K562 (cell line): ENCODE measurements at regions not wholly inside any gene's neighbourhood (a gene's known extent, or its start where the extent isn't known, plus 50 kb on each side); places are given as distances from the start of the nearest gene placed in this dataset.

ENCODE experiments used
- ATAC-seq: fragments of 200-7000 bp; cut with Tn5 transposase; 3 replicates; pipeline ENCODE4 v1.9.1; 2020; ENCODE audit warnings: moderate library complexity
- BruUV-seq: library from RNA; stranded (reverse); fragments of 400-500 nt; replicated peaks from 2 replicates; lab custom pipeline; 2021; lab: Mats Ljungman, UMichigan
- CTCF ChIA-PET: fragments of 300-600 bp; formaldehyde crosslinking; extraction: SDS; loops from one replicate; lab custom pipeline; 2021; ENCODE audit warnings: low intra/inter-chr PET ratio; lab: Yijun Ruan, JAX
- POLR2A ChIA-PET: fragments of 300-600, 350-650 bp; sonication (Branson Sonifier 250); formaldehyde crosslinking; extraction: SDS; loops from one replicate; lab custom pipeline; 2021; ENCODE audit warnings: antibody characterized with exemption, inconsistent platforms; lab: Yijun Ruan, JAX
- DNase-seq, 4 experiments: peaks; one replicate each; pipeline versions ENCODE4 v3.0.0 to v3.0.0-alpha.2; 2011 to 2018; ENCODE audit warnings: low spot score in 3 of 4, mixed read lengths in 3 of 4; ENCODE audit errors: extremely low read depth in 1 of 4
- FAIRE-seq: peaks from 2 replicates; lab custom pipeline; 2011; peaks lifted over from hg19 to GRCh38; lab: Jason Lieb, UNC
- H2AFZ ChIP-seq: 2 replicates; pipeline ENCODE4 v1.6.0; 2011; ENCODE audit warnings: low read depth, low read length, control low read depth, inconsistent platforms
- H3K27ac ChIP-seq: fragments of 200-600 bp; 3 replicates; pipeline ENCODE4 v1.8.0; 2011; ENCODE audit warnings: low read depth, mild to moderate bottlenecking, control low read depth, inconsistent platforms, low read length, moderate library complexity, mixed read lengths; ENCODE audit errors: extremely low read depth
- H3K27me3 ChIP-seq, 2 experiments: fragments of 300-600 bp in 1 of 2; 2 replicates in 1 of 2; 3 replicates in 1 of 2; pipeline versions ENCODE4 v1.6.0 to v1.8.0; 2011; ENCODE audit warnings: inconsistent platforms in 2 of 2, low read length in 2 of 2, mild to moderate bottlenecking in 1 of 2, mixed read lengths in 1 of 2, moderate library complexity in 1 of 2; ENCODE audit not compliant: control insufficient read depth in 2 of 2, insufficient read depth in 2 of 2
- H3K36me3 ChIP-seq: fragments of 300-600 bp; 3 replicates; pipeline ENCODE4 v1.8.0; 2011; ENCODE audit warnings: mild to moderate bottlenecking, low read length, inconsistent platforms; ENCODE audit not compliant: control insufficient read depth, insufficient read depth
- H3K4me1 ChIP-seq, 2 experiments: fragments of 200-600 bp in 1 of 2; replicated peaks in 1 of 2; 2 replicates in 1 of 2; 3 replicates in 1 of 2; pipeline versions ENCODE4 v1.5.1 to v1.8.0; 2011; ENCODE audit warnings: inconsistent platforms in 2 of 2, low read length in 2 of 2, mild to moderate bottlenecking in 1 of 2, mixed read lengths in 1 of 2, moderate library complexity in 1 of 2; ENCODE audit not compliant: control insufficient read depth in 2 of 2, insufficient read depth in 2 of 2
- H3K4me2 ChIP-seq: 2 replicates; pipeline ENCODE4 v1.6.1; 2011; ENCODE audit warnings: low read length, control low read depth, inconsistent platforms, mixed read lengths; ENCODE audit not compliant: insufficient read depth
- H3K4me3 ChIP-seq: fragments of 200-600 bp; sonication (generic), shearing (Covaris generic); 2 replicates; pipeline ENCODE4 v1.5.1; 2016; ENCODE audit warnings: control low read depth, inconsistent platforms
- H3K79me2 ChIP-seq: fragments of 200-600 bp; 3 replicates; pipeline ENCODE4 v1.8.0; 2011; ENCODE audit warnings: low read length, inconsistent platforms; ENCODE audit not compliant: control insufficient read depth, insufficient read depth
- H3K9ac ChIP-seq, 2 experiments: 2 replicates each; pipeline versions ENCODE4 v1.6.0 to v1.6.1; 2011; ENCODE audit warnings: low read depth in 2 of 2, low read length in 2 of 2, control low read depth in 1 of 2, inconsistent platforms in 1 of 2, mild to moderate bottlenecking in 1 of 2, mixed read lengths in 1 of 2; ENCODE audit not compliant: insufficient read depth in 1 of 2
- H3K9me1 ChIP-seq: one replicate; pipeline ENCODE4 v1.6.0; 2011; ENCODE audit warnings: inconsistent platforms, mild to moderate bottlenecking, low read length, moderate library complexity; ENCODE audit not compliant: control insufficient read depth, insufficient read depth
- H3K9me3 ChIP-seq: replicated peaks from 2 replicates; pipeline ENCODE4 v1.5.1; 2011; ENCODE audit warnings: low read depth, low read length, inconsistent platforms; ENCODE audit not compliant: control insufficient read depth, insufficient read depth
- H4K20me1 ChIP-seq: replicated peaks from 2 replicates; pipeline ENCODE4 v1.6.1; 2011; ENCODE audit warnings: low read length, inconsistent platforms, mixed read lengths; ENCODE audit not compliant: control insufficient read depth, insufficient read depth
- HOMEZ ChIP-seq: fragments of 250-450 bp; sonication (Bioruptor Pico); IDR thresholded peaks from 2 replicates; pipeline ENCODE4 v1.4.0; 2020; ENCODE audit warnings: mild to moderate bottlenecking, moderate library complexity
- SLC30A9 ChIP-seq: fragments of 250-450 bp; sonication (Bioruptor Pico); IDR thresholded peaks from 2 replicates; pipeline ENCODE4 v1.8.0; 2022; ENCODE audit warnings: mild to moderate bottlenecking, moderate library complexity
- THRA ChIP-seq: fragments of 450-650 bp; IDR thresholded peaks from 2 replicates; pipeline ENCODE4 v1.6.1; 2017; ENCODE audit warnings: mild to moderate bottlenecking, moderate library complexity
- ZNF212 ChIP-seq: fragments of 450-650 bp; formaldehyde crosslinking; IDR thresholded peaks from 2 replicates; pipeline ENCODE4 v1.4.0; 2020; ENCODE audit warnings: mild to moderate bottlenecking
- ZNF324 ChIP-seq: fragments of 250-450 bp; sonication (Bioruptor Pico); IDR thresholded peaks from 2 replicates; pipeline ENCODE4 v1.4.0; 2020; ENCODE audit warnings: mild to moderate bottlenecking
- WGBS: fragments of 100-300 bp; shearing (Covaris generic); methylation state at CpG from one replicate; pipeline ENCODE4 v1.1.6; 2016; ENCODE audit warnings: low coverage, mixed read lengths; ENCODE audit not compliant: insufficient coverage; ENCODE audit errors: missing lambda C conversion rate; 5-methylcytosine and 5-hydroxymethylcytosine counted together
- in situ Hi-C: fragments of 300-500 bp; cut with MboI; formaldehyde crosslinking; loops from 4 replicates; pipeline ENCODE4 v1.15.0; 2018; ENCODE audit warnings: inconsistent platforms, mixed read lengths
- intact Hi-C: fragments of 100-400 bp; cut with micrococcal nuclease; formaldehyde crosslinking; loops from 2 replicates; pipeline ENCODE4 v1.14.2; 2022

GRCh38 chr5:37936091-37936490 lies 96.2 kb upstream of the GDNF start:
- no peaks in the 10 kb centered on the region for H3K27me3 ChIP-seq
- H4K20me1 ChIP-seq = no peaks in the 10 kb centered on the region
- H2AFZ ChIP-seq = no peak overlapping the region
- no peak overlapping the region for H3K4me3 ChIP-seq
- BruUV-seq = no TSS peak
- H3K79me2 ChIP-seq = no peaks in the 10 kb centered on the region
- WGBS = 1% methylated on average over 5 of the region's 5 CpGs
- intact Hi-C loops = no loop called here
- ATAC-seq (no peak), FAIRE-seq (no peak), DNase-seq (no peak)
- no peak for TF ChIP-seq HOMEZ (CRISPR knock-in tag)
- TF ChIP-seq THRA = no peak
- TF ChIP-seq ZNF212 (CRISPR knock-in tag) = no peak
- TF ChIP-seq ZNF324 (CRISPR knock-in tag) = no peak
- TF ChIP-seq SLC30A9 (CRISPR knock-in tag) = no peak
- H3K36me3 ChIP-seq = no peaks in the 10 kb centered on the region
- H3K9ac ChIP-seq = no peak overlapping the region
- in situ Hi-C loops = no loop called here
- H3K4me1 ChIP-seq = no peaks in the 10 kb centered on the region
- ChIA-PET CTCF (no interaction called here), POLR2A (no interaction called here)
- no peaks in the 10 kb centered on the region for H3K9me1 ChIP-seq
- no peak overlapping the region for H3K4me2 ChIP-seq
- no peak overlapping the region for H3K27ac ChIP-seq
- H3K9me3 ChIP-seq = no peaks in the 10 kb centered on the region
